HepG2 (cell line): ENCODE measurements at regions not wholly inside any gene's neighbourhood (a gene's known extent, or its start where the extent isn't known, plus 50 kb on each side); places are given as distances from the start of the nearest gene placed in this dataset.
"Not testable (repeated sequence)": the region's sequence is repeated elsewhere in the genome, so short reads cannot be mapped to it uniquely, and the experiment has no call there.

Source experiments
- CAMTA2 ChIP-seq: sonication (generic); formaldehyde crosslinking; IDR thresholded peaks from 2 replicates; pipeline ENCODE4 v1.4.0; 2020; ENCODE audit warnings: mild to moderate bottlenecking, missing genetic modification reagents, borderline replicate concordance
- EZH2 ChIP-seq: conservative IDR thresholded peaks from 2 replicates; pipeline ENCODE4 v1.6.1; 2012; ENCODE audit warnings: mild to moderate bottlenecking, low read depth, low read length, moderate library complexity
- HDAC2 ChIP-seq: sonication (generic); formaldehyde crosslinking; IDR thresholded peaks from 2 replicates; pipeline ENCODE4 v1.4.0; 2020; ENCODE audit warnings: missing genetic modification reagents
- KAT2B ChIP-seq: fragments of 150-350 bp; IDR thresholded peaks from 2 replicates; pipeline ENCODE4 v1.6.1; 2014; ENCODE audit warnings: low read depth, low read length, borderline replicate concordance
- MIER2 ChIP-seq: IDR thresholded peaks from 2 replicates; pipeline ENCODE4 v1.6.1; 2016; ENCODE audit warnings: missing biosample characterization, missing genetic modification reagents
- NFE2L1 ChIP-seq: sonication (generic); formaldehyde crosslinking; IDR thresholded peaks from 2 replicates; pipeline ENCODE4 v1.4.0; 2020; ENCODE audit warnings: missing genetic modification reagents, mild to moderate bottlenecking, borderline replicate concordance
- NR1H2 ChIP-seq: sonication (generic); formaldehyde crosslinking; IDR thresholded peaks from 2 replicates; pipeline ENCODE4 v1.8.1; 2022; ENCODE audit warnings: low read depth, missing genetic modification reagents, borderline replicate concordance
- RERE ChIP-seq: IDR thresholded peaks from 2 replicates; pipeline ENCODE4 v1.6.1; 2016; ENCODE audit warnings: low read depth, missing genetic modification reagents, missing compliant biosample characterization
- ZNF431 ChIP-seq: sonication (generic); formaldehyde crosslinking; IDR thresholded peaks from 2 replicates; pipeline ENCODE4 v1.9.0; 2022; ENCODE audit warnings: missing genetic modification reagents, low read depth, mild to moderate bottlenecking, borderline replicate concordance
- ZNF704 ChIP-seq: sonication (generic); formaldehyde crosslinking; IDR thresholded peaks from 2 replicates; pipeline ENCODE4 v1.8.1; 2023; ENCODE audit warnings: mild to moderate bottlenecking, inconsistent platforms, moderate library complexity, missing genetic modification reagents, borderline replicate concordance

DNA sequence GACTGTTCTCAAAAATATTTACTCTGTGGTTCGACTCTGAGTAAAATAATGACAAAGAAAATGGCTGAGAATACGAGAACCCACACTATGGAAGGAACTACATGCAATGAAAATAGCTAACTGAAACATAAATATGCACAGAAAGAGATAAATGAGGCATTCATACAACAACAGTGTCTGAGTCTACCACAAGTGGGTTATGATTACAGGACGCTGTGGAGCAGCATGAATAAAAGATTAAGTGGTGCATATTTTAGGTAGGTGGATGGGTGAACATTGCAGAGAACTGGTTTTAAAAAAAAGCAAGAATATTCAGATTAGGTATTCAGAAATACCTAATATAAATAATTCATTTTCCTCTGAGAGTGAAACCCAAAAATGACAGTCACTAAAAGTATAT, 93.9 kb upstream of the TRIM77 start:
- TF ChIP-seq MIER2 (CRISPR knock-in tag); NFE2L1 (CRISPR knock-in tag); ZNF704 (CRISPR knock-in tag); RERE (CRISPR knock-in tag); KAT2B; HDAC2 (CRISPR knock-in tag); ZNF431 (CRISPR knock-in tag); CAMTA2 (CRISPR knock-in tag); NR1H2 (CRISPR knock-in tag); EZH2: not testable (repeated sequence)
